GM12878 (cell line): ENCODE measurements at regions not wholly inside any gene's neighbourhood (a gene's known extent, or its start where the extent isn't known, plus 50 kb on each side); places are given as distances from the start of the nearest gene placed in this dataset.

ENCODE experiments used
- ATAC-seq: fragments of 200-7000 bp; cut with Tn5 transposase; 3 replicates; pipeline ENCODE4 v1.9.1; 2020; ENCODE audit warnings: mild to moderate bottlenecking, moderate library complexity
- BruUV-seq: library from RNA; stranded (reverse); fragments of 400-500 nt; replicated peaks from 2 replicates; lab custom pipeline; 2021; lab: Mats Ljungman, UMichigan
- CTCF ChIA-PET: fragments of 300-600 bp; sonication (Branson Sonifier 250); formaldehyde crosslinking; extraction: SDS; loops from one replicate; lab custom pipeline; 2021; ENCODE audit warnings: inconsistent platforms; lab: Yijun Ruan, JAX
- POLR2A ChIA-PET: fragments of 350-600 bp; formaldehyde crosslinking; extraction: SDS; loops from one replicate; lab custom pipeline; 2021; ENCODE audit warnings: inconsistent platforms; lab: Charles Lee
- RAD21 ChIA-PET: fragments of 300-600 bp; sonication (Branson Sonifier 250); formaldehyde crosslinking; loops from one replicate; lab custom pipeline; 2023; ENCODE audit warnings: antibody characterized with exemption; ENCODE audit not compliant: unreplicated experiment; lab: Charles Lee
- SMC1A ChIA-PET: fragments of 300-600 bp; sonication (Branson Sonifier 250); formaldehyde crosslinking; loops from one replicate; lab custom pipeline; 2023; ENCODE audit not compliant: unreplicated experiment, uncharacterized antibody; lab: Charles Lee
- DNase-seq: peaks from one replicate; pipeline ENCODE4 v3.0.0-alpha.2; 2011; ENCODE audit warnings: low read depth, low spot score
- FAIRE-seq: peaks from 3 replicates; lab custom pipeline; 2011; peaks lifted over from hg19 to GRCh38; lab: Jason Lieb, UNC
- H2AFZ ChIP-seq: 2 replicates; pipeline ENCODE4 v1.6.0; 2011; ENCODE audit warnings: low read depth, low read length, control low read depth; ENCODE audit not compliant: control insufficient read depth
- H3K27ac ChIP-seq: 2 replicates; pipeline ENCODE4 v1.5.1; 2011; ENCODE audit warnings: control low read depth; ENCODE audit not compliant: control insufficient read depth, insufficient read depth
- H3K27me3 ChIP-seq, 2 experiments: replicated peaks in 1 of 2; 2 replicates each; pipeline versions ENCODE4 v1.6.0 to v1.6.1; 2011; ENCODE audit warnings: low read length in 1 of 2; ENCODE audit not compliant: control insufficient read depth in 2 of 2, insufficient read depth in 2 of 2
- H3K36me3 ChIP-seq, 2 experiments: 2 replicates each; pipeline ENCODE4 v1.5.1; 2011; ENCODE audit warnings: low read length in 1 of 2; ENCODE audit not compliant: control insufficient read depth in 2 of 2, insufficient read depth in 2 of 2
- H3K4me1 ChIP-seq: 2 replicates; pipeline ENCODE4 v1.6.1; 2011; ENCODE audit warnings: mild to moderate bottlenecking, low read length, moderate library complexity, mixed read lengths; ENCODE audit not compliant: control insufficient read depth, insufficient read depth
- H3K4me2 ChIP-seq: 2 replicates; pipeline ENCODE4 v1.6.0; 2011; ENCODE audit warnings: control low read depth; ENCODE audit not compliant: control insufficient read depth, insufficient read depth
- H3K4me3 ChIP-seq: fragments of 200-600 bp; sonication (generic); 2 replicates; pipeline ENCODE4 v1.5.1; 2016
- H3K79me2 ChIP-seq: 2 replicates; pipeline ENCODE4 v1.6.0; 2011; ENCODE audit warnings: low read length; ENCODE audit not compliant: control insufficient read depth, insufficient read depth
- H3K9ac ChIP-seq: 2 replicates; pipeline ENCODE4 v1.8.0; 2011; ENCODE audit warnings: low read length, control low read depth, mixed read lengths; ENCODE audit not compliant: control insufficient read depth, insufficient read depth
- H3K9me3 ChIP-seq: replicated peaks from 3 replicates; pipeline ENCODE4 v1.5.1; 2011; ENCODE audit warnings: mild to moderate bottlenecking, low read length; ENCODE audit not compliant: control insufficient read depth, insufficient read depth
- H4K20me1 ChIP-seq: 2 replicates; pipeline ENCODE4 v1.6.0; 2011; ENCODE audit not compliant: control insufficient read depth, insufficient read depth
- BCL11A ChIP-seq: IDR thresholded peaks from 2 replicates; pipeline ENCODE4 v1.6.1; 2011; ENCODE audit warnings: low read depth, low read length
- KDM1A ChIP-seq: fragments of 200-600 bp; sonication (generic); IDR thresholded peaks from 2 replicates; pipeline ENCODE4 v1.6.1; 2016; ENCODE audit warnings: borderline replicate concordance
- NBN ChIP-seq: fragments of 450-650 bp; IDR thresholded peaks from 2 replicates; pipeline ENCODE4 v1.6.1; 2016
- PML ChIP-seq: IDR thresholded peaks from 2 replicates; pipeline ENCODE4 v1.6.1; 2012; ENCODE audit warnings: low read length, inconsistent platforms
- POLR2AphosphoS5 ChIP-seq: IDR thresholded peaks from 2 replicates; pipeline ENCODE4 v1.6.1; 2011; ENCODE audit warnings: mild to moderate bottlenecking, low read length, inconsistent platforms
- TCF7 ChIP-seq: IDR thresholded peaks from 2 replicates; pipeline ENCODE4 v1.6.1; 2014; ENCODE audit warnings: antibody characterized with exemption, borderline replicate concordance
- ZBTB11 ChIP-seq: fragments of 450-650 bp; formaldehyde crosslinking; IDR thresholded peaks from 2 replicates; pipeline ENCODE4 v1.5.0; 2022; ENCODE audit warnings: mild to moderate bottlenecking, missing genetic modification characterization
- ZNF384 ChIP-seq: IDR thresholded peaks from 2 replicates; pipeline ENCODE4 v1.6.1; 2012; ENCODE audit warnings: low read depth, mild to moderate bottlenecking, low read length, improper control_type of control experiment, borderline replicate concordance
- WGBS: methylation state at CpG from one replicate; pipeline ENCODE4 v1.1.6; 2016; ENCODE audit warnings: low lambda C conversion rate; ENCODE audit not compliant: insufficient replicate concordance, insufficient coverage; ENCODE audit errors: missing lambda C conversion rate; 5-methylcytosine and 5-hydroxymethylcytosine counted together
- in situ Hi-C: fragments of 300-500 bp; cut with MboI; formaldehyde crosslinking; loops from 9 replicates; pipeline ENCODE4 v1.14.3; 2018; ENCODE audit warnings: mixed read lengths
- intact Hi-C: fragments of 100-400 bp; cut with micrococcal nuclease; formaldehyde crosslinking; loops from one replicate; pipeline ENCODE4 v1.14.2; 2022; ENCODE audit not compliant: unreplicated experiment

GRCh38 chr9:6160579-6160978, 55.0 kb upstream of the IL33 start:
- Histone ChIP-seq H4K20me1 (no peaks in the 10 kb centered on the region), H3K4me2 (no peak overlapping the region), H3K9me3 (peaks cover 3% of the 10 kb centered on the region; the same call in 2 of the 3 replicates), H3K79me2 (no peaks in the 10 kb centered on the region), H3K4me3 (no peak overlapping the region), H3K4me1 (no peaks in the 10 kb centered on the region), H3K36me3 (no peaks in the 10 kb centered on the region), H3K27me3 (no peaks in the 10 kb centered on the region), H3K27ac (no peak overlapping the region), H2AFZ (no peak overlapping the region), H3K9ac (no peak overlapping the region)
- no peak for FAIRE-seq
- TF ChIP-seq ZBTB11 (CRISPR knock-in tag) (no peak), TCF7 (no peak)
- ChIA-PET POLR2A (no interaction called here), CTCF (no interaction called here), SMC1A (no interaction called here), RAD21 (no interaction called here)
- no peak for ATAC-seq
- intact Hi-C loops (no loop called here), in situ Hi-C loops (no loop called here)
- DNase-seq = no peak
- no TSS peak for BruUV-seq

- H3K27ac ChIP-seq = no peak overlapping the region
- DNase-seq (no peak), ATAC-seq (no peak), FAIRE-seq (no peak)
- ChIA-PET SMC1A (no interaction called here), POLR2A (no interaction called here), CTCF (no interaction called here)
- intact Hi-C loops (no loop called here), in situ Hi-C loops (no loop called here)
- 100% methylated on average over 1 of the region's 2 CpGs for WGBS
- no peak overlapping the region for H3K4me2 ChIP-seq
- no peaks in the 10 kb centered on the region; the same call in 2 of the 3 replicates for H3K9me3 ChIP-seq
- no TSS peak for BruUV-seq
- no peaks in the 10 kb centered on the region for H3K4me1 ChIP-seq
- no peak overlapping the region for H3K4me3 ChIP-seq
- H3K9ac ChIP-seq = no peak overlapping the region
- no peaks in the 10 kb centered on the region for H3K36me3 ChIP-seq
- no peak overlapping the region for H2AFZ ChIP-seq
- H4K20me1 ChIP-seq = no peaks in the 10 kb centered on the region
- TF ChIP-seq PML (no peak), KDM1A (no peak), ZNF384 (no peak), POLR2AphosphoS5 (no peak), NBN (no peak), BCL11A (no peak)
- TF ChIP-seq, all 136 proteins: peak for 0
- Histone ChIP-seq H3K27me3 (no peaks in the 10 kb centered on the region), H3K79me2 (no peaks in the 10 kb centered on the region)
- RAD21 ChIA-PET = no interaction called here
These were observed 62.2 kb upstream of the IL33 start for GRCh38 chr9:6153425-6153824.
